ENCODE measurements at regions not wholly inside any gene's neighbourhood (a gene's known extent, or its start where the extent isn't known, plus 50 kb on each side); places are given as distances from the start of the nearest gene placed in this dataset.

- no peak for FAIRE-seq
These were observed 60.2 kb downstream of the PDE6H start for GRCh38 chr12:15033029-15033428.

GRCh38 chr12:15033641-15034040, 60.8 kb downstream of the PDE6H start:
- FAIRE-seq (no peak), DNase-seq (ENCODE audit: low spot score) (no peak)

More at GRCh38 chr12:15033029-15033428, 60.2 kb downstream of the PDE6H start:
- DNase-seq (ENCODE audit: low spot score), result no peak

- DNase-seq (ENCODE audit: low spot score) (no peak), FAIRE-seq (no peak)
These were observed 62.3 kb downstream of the PDE6H start for GRCh38 chr12:15035185-15035584.

GRCh38 chr12:15037091-15037687, 64.3 kb downstream of the PDE6H start:
- FAIRE-seq (no peak), DNase-seq (ENCODE audit: low spot score) (no peak)

- no peak for DNase-seq (ENCODE audit: low spot score)
- peak; percentile 65 for FAIRE-seq
These were observed 65.3 kb downstream of the PDE6H start for GRCh38 chr12:15038137-15038536.

GRCh38 chr12:15044471-15044870, 71.6 kb downstream of the PDE6H start:
- DNase-seq (ENCODE audit: low spot score) (no peak), FAIRE-seq (no peak)

- FAIRE-seq, result no peak
- DNase-seq (ENCODE audit: low spot score), result no peak
These were observed 72.6 kb downstream of the PDE6H start for GRCh38 chr12:15045451-15045850.

- FAIRE-seq, result no peak
- no peak for DNase-seq (ENCODE audit: low spot score)
These were observed 74.8 kb downstream of the PDE6H start for GRCh38 chr12:15047611-15048010.

GRCh38 chr12:15049461-15050153, 76.8 kb downstream of the PDE6H start:
- FAIRE-seq (no peak), DNase-seq (ENCODE audit: low spot score) (no peak)

GRCh38 chr12:15050659-15051058, 77.8 kb downstream of the PDE6H start:
- FAIRE-seq (no peak), DNase-seq (ENCODE audit: low spot score) (peak; percentile 22)

GRCh38 chr12:15052691-15053090, 79.8 kb downstream of the PDE6H start:
- FAIRE-seq (no peak), DNase-seq (ENCODE audit: low spot score) (no peak)

GRCh38 chr12:15056218-15056617, 83.4 kb downstream of the PDE6H start:
- no peak for FAIRE-seq
- DNase-seq (ENCODE audit: low spot score), result no peak
